DND-41 (cell line): ENCODE measurements at regions not wholly inside any gene's neighbourhood (a gene's known extent, or its start where the extent isn't known, plus 50 kb on each side); places are given as distances from the start of the nearest gene placed in this dataset.

Source experiments
- CTCF ChIP-seq: IDR thresholded peaks from 2 replicates; pipeline ENCODE4 v1.5.1; 2012; ENCODE audit warnings: borderline replicate concordance, low read length, moderate library complexity, mild to moderate bottlenecking; ENCODE audit not compliant: poor library complexity, severe bottlenecking; ENCODE audit errors: extremely low read depth
- EZH2 ChIP-seq: IDR thresholded peaks from 3 replicates; pipeline ENCODE4 v1.6.1; 2012; ENCODE audit warnings: borderline replicate concordance, low read depth, mild to moderate bottlenecking, moderate library complexity, low read length, inconsistent platforms; ENCODE audit not compliant: severe bottlenecking

DNA sequence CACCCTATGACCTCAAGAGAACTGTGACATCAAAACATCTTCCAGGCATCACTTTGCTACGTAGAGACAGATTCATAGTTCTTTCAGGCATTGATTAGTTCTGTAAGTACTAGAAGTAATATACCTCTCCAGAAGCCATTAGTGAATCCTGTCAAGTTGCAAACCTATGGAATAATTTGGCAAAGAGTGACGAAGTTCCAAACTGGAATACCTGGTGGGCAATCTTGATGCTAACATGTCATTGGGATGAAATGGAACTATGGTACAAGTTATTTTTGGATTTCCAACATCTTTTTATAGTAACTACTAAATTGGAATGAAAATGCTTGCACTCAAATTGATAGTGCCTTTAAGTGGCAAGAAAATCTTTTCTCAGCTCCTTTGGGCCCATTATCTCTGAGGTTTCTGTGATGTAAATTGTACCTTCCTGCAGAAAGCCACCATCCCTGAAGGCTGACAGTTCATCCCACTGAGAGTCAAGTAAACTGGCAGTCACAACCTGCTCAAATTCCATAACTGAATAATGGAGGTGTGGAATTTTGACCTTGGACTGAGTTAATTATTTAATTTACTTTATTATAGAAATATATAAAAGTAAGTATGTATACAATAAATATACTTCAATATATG is 435.5 kb downstream of the DTWD2 start:
- TF ChIP-seq CTCF: no peak
- TF ChIP-seq EZH2: no peak
